ENCODE measurements at regions not wholly inside any gene's neighbourhood (a gene's known extent, or its start where the extent isn't known, plus 50 kb on each side); places are given as distances from the start of the nearest gene placed in this dataset.
A peak's percentile ranks its signal among the peaks of the same experiment; 100 is the strongest.
"Not testable (repeated sequence)": the region's sequence is repeated elsewhere in the genome, so short reads cannot be mapped to it uniquely, and the experiment has no call there.

GRCh38 chr3:4158329-4158728, 144.8 kb upstream of the SETMAR start:
- no peak for DNase-seq

- no peak for DNase-seq
Measured at GRCh38 chr3:4162096-4162495, 141.1 kb upstream of the SETMAR start.

GRCh38 chr3:4163011-4163410, 140.2 kb upstream of the SETMAR start:
- DNase-seq, result no peak

DNA sequence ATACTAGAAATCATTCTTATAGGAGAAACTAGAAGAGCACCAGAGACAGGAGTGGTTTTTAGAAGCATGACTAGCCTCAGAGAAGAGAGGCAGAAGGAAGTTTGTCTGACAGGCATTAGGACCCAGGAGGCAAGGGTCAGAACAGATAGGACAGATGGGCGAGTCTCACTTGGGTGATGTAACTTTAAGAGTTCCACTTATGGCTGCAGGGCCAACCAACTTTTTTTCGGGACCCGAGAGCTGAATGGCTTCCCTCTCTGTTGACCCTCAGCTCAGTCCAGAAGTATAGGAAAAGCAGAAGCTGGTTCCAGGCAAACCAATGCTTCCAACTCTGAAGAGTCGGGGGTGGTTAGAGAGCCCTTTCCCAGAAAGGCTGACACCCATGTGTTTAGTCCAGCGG, 136.6 kb upstream of the SETMAR start:
- DNase-seq, result peak in 1 of 2 experiments; percentile 7

GRCh38 chr3:4167230-4167629, 135.9 kb upstream of the SETMAR start:
- DNase-seq, result not testable (repeated sequence)

DNA sequence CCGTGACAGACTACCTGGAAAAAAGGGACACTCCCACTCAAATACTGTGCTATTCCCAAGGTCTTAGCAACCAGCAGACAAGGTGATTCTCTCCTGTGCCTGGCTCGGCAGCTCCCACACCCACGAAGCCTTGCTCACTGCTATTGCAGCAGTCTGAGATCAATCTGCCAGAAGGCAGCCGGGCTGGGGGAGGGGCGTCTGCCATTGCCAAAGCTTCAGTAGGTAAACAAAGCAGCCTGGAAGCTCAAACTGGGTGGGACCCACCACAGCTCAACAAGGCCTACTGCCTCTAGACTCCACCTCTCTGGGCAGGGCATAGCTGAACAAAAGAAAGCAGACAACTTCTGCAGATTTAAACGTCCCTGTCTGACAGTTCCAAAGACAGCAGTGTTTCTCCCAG, 128.4 kb upstream of the SETMAR start:
- peak in 1 of 2 experiments; percentile 4 for DNase-seq

DNA sequence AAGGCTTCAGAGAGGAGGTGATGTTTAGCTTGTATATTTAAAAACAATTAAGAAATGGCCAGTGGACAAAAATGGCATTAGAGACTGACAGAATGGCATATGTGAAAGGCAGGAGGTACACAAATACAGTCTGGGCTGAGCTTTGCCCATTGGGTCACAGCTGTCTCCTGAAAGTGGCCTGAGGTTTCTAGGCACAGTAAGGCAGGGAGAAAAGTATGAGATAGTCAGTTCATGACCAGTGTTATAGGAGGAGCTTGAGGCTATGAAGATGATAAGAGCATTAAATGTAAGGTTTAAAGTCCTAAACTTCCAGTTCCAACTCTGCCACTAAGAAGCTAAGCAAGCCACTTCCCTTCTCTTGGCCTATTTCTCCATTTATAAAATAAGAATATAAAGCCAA, 111.2 kb upstream of the SETMAR start:
- no peak for DNase-seq

DNA sequence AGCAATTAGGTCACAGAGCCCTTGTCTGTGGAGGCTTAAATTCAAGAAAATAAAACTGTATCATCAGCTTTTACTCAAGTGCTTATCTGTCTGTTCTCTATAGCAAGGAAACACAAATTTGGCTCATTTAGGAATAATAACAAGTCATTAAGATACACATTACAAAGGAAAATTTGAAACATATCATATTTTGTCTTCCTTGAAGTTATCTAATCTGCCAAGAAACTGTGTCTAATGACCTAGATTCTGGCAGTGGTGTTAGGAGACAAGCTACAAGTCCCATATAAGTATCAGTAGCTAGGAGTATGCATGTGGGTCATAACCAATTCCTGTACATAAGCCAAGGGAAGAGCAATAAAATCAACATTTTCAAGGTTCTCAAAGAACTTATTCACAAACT, 108.2 kb upstream of the SETMAR start:
- no peak for DNase-seq

DNA sequence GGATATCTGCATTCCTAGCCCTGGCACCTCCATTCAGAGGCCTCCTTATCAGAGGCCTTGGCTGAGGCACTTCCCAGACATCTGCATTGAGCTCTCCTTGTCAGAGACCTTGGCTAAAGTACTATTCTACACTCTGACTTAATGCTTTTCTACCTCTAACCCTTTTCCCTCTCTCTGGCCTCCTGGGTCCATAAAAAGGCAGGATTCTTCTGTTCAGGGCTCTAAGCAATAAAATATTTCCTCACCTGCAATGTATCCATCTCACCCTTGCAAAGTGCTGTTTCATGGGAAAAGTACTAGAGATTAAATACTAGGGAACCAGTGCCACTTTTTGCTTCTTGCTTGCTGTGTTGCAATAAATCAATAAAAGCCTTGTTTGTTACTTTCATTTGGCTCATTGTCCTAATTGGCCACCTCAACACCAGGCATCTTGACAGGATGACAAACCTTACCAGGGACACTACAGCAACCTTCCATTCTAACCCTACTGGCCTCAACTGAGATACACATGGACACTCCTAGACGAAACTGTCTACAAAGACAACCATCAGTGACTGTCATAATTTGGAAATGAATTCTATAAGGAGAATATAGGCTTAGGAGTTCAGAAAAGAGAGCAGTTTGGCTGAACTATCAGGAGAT, 106.5 kb upstream of the SETMAR start:
- no peak for DNase-seq

- DNase-seq, result no peak
Measured at GRCh38 chr3:4197670-4198069, 105.5 kb upstream of the SETMAR start.

DNA sequence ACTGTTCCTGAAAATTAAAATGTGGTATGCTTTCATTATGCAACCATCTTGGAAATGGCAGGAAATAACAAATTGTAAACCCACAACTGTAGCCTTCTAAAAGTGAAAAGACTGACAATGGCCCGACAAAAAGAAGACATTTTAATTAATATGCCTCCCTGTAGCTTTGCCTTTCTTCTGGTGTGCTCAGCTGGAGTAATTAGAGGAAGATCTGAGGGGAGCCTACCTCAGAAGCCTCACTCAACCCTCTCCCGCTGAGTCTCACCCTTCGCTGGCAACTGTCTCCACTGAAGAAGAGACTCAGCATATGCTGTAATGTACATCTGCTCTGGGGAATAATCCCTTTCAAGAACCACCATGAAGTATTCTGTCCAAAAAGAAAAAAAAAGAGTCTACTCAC, 104.7 kb upstream of the SETMAR start:
- peak; percentile 69 to 89 for DNase-seq

- not testable (repeated sequence) for DNase-seq
Measured at GRCh38 chr3:4204776-4205175, 98.4 kb upstream of the SETMAR start.

DNA sequence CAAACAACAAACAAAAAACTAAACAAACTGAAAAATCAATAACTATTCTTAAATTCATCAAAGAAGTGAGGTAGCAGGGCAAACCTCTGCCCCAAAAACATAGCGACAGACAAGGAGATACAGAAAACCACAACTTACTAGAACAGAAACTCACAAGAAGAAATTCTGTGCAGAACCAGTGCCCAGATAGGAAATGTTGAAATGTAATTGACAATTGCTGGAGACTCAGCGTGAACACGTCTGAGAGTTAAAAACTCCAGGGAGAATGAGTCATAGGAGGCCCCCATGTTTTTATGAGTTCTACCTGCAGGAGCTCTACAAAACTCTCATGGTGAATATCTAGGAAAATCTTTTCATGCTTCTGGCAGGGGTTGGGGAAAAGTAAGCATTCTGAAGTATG, 95.5 kb upstream of the SETMAR start:
- DNase-seq, result no peak

DNA sequence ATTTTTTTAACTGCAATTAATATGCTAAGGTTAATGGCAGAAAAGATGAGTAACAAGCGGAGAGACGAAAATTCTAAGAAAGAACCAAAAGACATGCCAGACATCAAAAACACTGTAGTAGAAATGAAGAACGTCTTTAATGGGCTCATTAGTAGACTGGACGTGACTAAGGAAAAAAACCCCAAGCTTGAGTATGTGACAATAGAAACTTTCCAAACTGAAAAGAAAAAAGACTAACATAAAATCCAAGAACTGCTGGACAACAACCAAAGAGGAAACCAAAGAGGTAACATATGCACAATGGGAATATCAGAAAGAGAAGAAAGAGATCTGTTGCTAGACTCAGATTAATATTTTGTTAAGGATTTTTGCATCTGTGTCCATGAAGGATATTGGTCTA, 94.6 kb upstream of the SETMAR start:
- DNase-seq, result no peak

DNA sequence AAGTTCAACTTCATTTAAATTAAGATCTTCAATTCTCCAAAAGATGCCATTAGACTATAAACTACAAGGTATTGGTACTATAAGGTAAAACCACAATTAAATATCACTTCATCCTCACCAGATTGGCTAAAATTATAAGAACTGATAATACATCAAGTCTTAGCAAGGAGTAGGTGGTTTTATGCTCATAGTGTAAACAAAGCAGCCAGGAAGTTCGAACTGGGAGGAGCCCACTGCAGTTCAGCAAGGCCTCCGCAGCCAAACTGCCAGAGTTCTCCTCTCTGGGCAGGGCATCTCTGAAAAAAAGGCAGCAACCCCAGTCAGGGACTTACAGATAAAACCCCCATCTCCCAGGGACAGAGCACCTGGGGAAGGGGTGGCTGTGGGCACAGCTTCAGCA, 91.6 kb upstream of the SETMAR start:
- DNase-seq, result no peak

- not testable (repeated sequence) for DNase-seq
Measured at GRCh38 chr3:4213420-4213819, 89.7 kb upstream of the SETMAR start.

DNA sequence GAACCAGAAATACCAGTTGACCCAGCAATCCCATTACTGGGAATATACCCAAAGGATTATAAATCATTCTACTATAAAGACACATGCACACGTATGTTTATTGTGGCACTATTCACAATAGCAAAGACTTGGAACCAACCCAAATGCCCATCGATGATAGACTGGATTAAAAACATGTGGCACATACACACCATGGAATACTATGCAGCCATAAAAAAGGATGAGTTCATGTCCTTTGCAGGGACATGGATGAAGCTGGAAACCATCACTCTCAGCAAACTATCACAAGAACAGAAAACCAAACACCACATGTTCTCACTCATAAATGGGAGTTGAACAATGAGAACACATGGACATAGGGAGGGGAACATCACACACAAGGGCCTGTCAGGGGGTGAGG, 86.2 kb upstream of the SETMAR start:
- not testable (repeated sequence) for DNase-seq

GRCh38 chr3:4218456-4219226, 84.5 kb upstream of the SETMAR start:
- no peak for DNase-seq

DNA sequence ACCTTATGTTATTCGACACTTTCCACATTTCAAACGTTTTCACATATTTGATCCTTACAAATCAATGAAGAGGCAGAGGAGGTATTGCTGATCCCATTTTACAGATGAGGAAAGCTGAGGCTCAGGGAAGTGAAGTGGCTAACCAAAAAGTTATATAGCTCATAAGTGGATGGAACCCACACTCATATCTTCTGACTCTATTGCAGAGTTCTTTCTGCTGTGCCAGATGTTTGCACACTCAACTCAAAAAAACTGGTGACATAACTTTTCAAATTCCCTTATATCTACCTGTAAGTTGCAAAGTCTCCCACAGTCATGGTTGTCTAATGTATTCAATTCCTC, 84.0 kb upstream of the SETMAR start:
- DNase-seq, result no peak

DNA sequence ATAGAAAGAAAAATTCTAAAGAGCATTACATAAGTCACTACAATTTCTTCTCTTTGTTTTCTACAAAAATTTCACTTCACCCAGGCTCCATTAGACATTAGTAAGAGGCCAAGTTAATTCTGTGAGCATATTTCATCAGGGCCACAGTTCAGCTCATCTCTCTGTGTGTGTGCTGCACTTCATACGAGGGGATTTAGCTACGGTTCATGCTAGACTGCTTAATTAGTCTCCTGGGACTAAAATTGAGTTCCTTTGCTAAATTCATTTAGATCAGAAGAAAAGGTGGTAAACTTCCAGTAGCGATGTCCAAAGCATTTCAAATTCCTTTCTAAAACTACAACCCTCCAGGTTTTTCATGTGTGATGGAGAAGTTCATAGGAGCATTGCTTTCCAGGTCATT, 83.1 kb upstream of the SETMAR start:
- DNase-seq, result peak in 1 of 2 experiments; percentile 56

DNA sequence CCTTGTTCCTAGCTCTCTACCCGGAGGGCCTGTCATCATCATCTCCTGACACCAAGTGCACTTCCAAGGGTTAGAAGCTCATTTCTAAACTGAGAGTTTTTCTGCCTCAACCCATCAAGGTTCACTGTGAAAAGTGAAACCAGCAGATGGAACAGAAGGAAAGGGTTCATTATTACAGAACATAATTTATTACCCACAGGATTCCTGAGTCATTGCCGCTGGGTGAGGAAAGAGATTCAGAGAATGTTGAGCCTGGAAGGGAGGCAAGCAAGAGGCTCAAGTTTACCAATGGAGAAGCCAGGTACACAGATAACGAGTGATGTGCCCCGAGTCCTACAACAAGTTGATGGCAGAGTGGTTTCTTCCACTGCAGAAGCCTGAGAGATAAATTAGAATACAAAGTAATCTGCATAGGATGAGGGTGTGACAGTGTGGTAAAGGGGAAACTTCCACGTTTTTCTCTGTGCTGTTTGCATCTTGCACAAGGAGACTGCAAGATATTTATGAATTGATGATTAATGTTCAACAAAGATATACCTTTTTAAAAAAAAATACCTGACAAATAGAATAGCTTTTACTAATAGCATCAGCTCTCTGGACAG, 80.5 kb upstream of the SETMAR start:
- DNase-seq, result no peak

- DNase-seq, result no peak
Measured at GRCh38 chr3:4223777-4224176, 79.4 kb upstream of the SETMAR start.

DNA sequence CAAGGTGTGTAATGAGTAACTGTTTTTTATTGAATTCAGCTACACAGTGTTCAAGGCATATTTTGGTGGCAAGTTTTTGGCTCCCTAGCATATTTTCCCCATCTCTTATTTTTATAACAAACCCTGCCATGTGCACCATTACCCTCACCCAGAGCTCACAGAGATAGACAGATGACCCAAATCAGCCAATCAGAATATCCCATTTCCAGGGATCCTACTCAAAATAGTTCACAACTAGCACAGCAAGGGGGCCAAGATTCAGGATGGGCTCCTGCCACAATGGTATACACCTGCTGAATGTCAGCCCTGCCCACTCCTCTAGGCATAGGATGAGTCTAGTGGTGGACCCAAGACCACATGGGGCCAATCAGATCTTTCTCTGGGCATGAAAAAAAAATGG, 78.8 kb upstream of the SETMAR start:
- DNase-seq, result no peak

- DNase-seq, result peak in 1 of 2 experiments; percentile 37
Measured at GRCh38 chr3:4225005-4225471, 78.1 kb upstream of the SETMAR start.

Data from NCI-H524 (cell line).